ENCODE measurements at regions not wholly inside any gene's neighbourhood (a gene's known extent, or its start where the extent isn't known, plus 50 kb on each side); places are given as distances from the start of the nearest gene placed in this dataset.
"Not testable (repeated sequence)": the region's sequence is repeated elsewhere in the genome, so short reads cannot be mapped to it uniquely, and the experiment has no call there.

DNA sequence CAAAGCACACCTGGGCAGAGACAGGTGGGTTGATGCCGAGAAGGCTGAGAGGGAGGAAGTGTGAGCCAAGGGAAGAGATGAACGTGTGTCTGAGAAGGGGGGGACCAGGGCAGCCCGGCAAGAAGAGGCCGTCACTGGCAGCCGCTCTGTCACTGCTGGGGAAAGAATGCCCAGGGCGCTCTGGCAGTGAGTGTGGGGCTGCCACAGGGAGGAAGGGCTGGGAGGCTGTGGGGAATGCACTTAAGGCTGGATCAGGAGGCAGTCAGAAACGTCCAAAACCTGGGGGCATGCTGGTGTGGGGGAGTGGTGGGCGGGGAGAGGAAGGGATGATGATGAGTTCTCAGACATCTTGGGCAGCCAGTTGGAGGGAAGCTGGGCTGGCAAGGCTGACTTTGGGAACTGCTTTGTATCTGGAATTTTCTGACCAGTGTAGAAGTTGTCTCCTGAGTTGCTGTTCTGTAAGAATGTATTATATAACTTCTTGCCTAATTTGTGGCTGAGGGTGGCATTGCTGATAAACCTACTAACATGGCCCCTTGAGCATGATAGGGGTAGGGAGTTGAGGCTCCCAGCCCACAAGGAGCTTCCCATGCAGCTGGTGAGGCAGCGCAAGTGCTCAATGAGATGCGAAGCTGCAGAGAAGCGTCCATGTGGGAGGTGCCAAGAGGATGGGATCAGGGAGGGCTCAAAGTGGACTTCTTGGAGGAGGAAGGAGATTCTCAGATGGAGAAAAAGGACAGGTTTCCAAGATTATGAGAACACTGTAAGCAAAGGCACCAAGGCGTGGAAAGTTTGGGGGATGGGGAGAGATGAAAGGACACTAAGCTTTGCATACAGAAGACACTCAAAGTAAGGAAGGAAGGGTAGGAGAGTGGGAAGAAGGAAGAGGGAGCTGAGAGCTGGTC, 185.1 kb upstream of the HAAO start:
- ChIA-PET POLR2A (no interaction called here), CTCF (interaction anchor here (0.8 to 3.5 kb wide), 4 partner anchors 11 to 251 kb away, joined by 3 to 26 read pairs (median 3); no protein-coding TSS in a partner anchor)
- DNase-seq (ENCODE audit: extremely low spot score) = no peak
- TF ChIP-seq CTCF (IDR thresholded peaks at IDR 0.05; ENCODE audit: control extremely low read depth, extremely low read depth, low read depth, missing control alignments) = no peak

- no peak for TF ChIP-seq CTCF (IDR thresholded peaks at IDR 0.05; ENCODE audit: control extremely low read depth, extremely low read depth, low read depth, missing control alignments)
- POLR2A ChIA-PET = no interaction called here
- DNase-seq (ENCODE audit: extremely low spot score) = no peak
- CTCF ChIA-PET = interaction anchor here (1.4 to 3.6 kb wide), 4 partner anchors 12 to 253 kb away, joined by 3 to 26 read pairs (median 14); no protein-coding TSS in a partner anchor
These were observed 184.0 kb upstream of the HAAO start for GRCh38 chr2:42976351-42976750.

GRCh38 chr2:42974721-42975717, 182.6 kb upstream of the HAAO start:
- POLR2A ChIA-PET = no interaction called here
- peak; percentile 85 for TF ChIP-seq CTCF (IDR thresholded peaks at IDR 0.05; ENCODE audit: control extremely low read depth, extremely low read depth, low read depth, missing control alignments)
- DNase-seq (ENCODE audit: extremely low spot score) = peak; percentile 63

DNA sequence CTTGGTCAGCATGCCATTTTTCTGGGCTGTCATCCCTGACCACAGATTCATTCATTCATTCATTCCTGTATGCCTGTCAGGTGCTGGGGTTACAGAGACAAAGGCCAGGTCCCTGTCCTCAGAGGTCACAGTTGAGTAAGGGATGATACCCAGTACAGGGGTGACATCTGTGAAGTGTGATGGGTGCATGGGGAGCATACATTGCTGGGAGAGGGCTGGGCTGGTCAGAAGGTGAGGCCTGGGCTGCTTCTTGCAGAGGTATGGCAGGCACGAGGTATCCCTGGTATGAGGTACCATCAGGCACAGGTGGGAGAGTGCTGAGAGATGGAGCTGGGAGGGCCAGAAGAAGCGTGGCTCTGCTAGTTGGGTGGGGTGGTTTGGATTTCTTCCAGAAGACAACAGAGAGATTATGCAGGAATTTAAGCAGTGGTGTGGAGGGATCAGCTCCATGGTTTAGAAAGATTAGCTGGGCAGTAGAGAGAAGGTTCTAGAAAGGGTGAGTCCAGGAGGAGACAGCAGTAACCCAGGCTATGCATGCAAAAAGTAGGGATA, 181.9 kb upstream of the HAAO start:
- no peak for DNase-seq (ENCODE audit: extremely low spot score)
- no peak for TF ChIP-seq CTCF (IDR thresholded peaks at IDR 0.05; ENCODE audit: control extremely low read depth, extremely low read depth, low read depth, missing control alignments)
- ChIA-PET CTCF (interaction anchor here (0.9 to 3.6 kb wide), 23 partner anchors 10 to 567 kb away, joined by 3 to 26 read pairs (median 4); no protein-coding TSS in a partner anchor), POLR2A (no interaction called here)

More at GRCh38 chr2:42974721-42975717, 182.6 kb upstream of the HAAO start:
- CTCF ChIA-PET = interaction anchor here (0.8 to 3.6 kb wide), 23 partner anchors 11 to 566 kb away, joined by 3 to 26 read pairs (median 3); partner anchors contain the start of gene ZFP36L2

DNA sequence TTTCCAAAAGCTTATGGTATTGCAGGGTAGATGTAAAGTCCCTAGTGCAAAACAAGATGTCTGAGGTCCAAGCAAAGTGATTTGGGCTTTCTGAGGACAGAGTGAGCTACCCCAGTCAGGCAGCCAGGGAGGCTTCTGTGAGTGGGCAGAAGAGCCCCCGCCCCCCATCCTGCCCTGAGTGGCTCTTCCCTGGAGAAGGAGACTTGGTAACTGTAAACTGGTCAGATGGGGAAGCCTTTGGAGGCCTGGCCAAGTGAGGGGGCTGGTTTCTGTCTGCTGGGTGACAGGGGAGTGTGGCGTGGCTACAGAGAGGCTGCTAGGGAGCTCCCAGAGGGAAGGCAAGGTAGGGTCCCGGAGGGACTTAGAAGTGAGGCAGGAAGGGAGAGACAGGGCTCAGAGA, 181.3 kb upstream of the HAAO start:
- DNase-seq (ENCODE audit: extremely low spot score) = no peak
- no peak for TF ChIP-seq CTCF (IDR thresholded peaks at IDR 0.05; ENCODE audit: control extremely low read depth, extremely low read depth, low read depth, missing control alignments)
- ChIA-PET POLR2A (no interaction called here), CTCF (interaction anchor here (1.0 to 3.6 kb wide), 11 partner anchors 12 to 568 kb away, joined by 3 to 21 read pairs (median 5); no protein-coding TSS in a partner anchor)

DNA sequence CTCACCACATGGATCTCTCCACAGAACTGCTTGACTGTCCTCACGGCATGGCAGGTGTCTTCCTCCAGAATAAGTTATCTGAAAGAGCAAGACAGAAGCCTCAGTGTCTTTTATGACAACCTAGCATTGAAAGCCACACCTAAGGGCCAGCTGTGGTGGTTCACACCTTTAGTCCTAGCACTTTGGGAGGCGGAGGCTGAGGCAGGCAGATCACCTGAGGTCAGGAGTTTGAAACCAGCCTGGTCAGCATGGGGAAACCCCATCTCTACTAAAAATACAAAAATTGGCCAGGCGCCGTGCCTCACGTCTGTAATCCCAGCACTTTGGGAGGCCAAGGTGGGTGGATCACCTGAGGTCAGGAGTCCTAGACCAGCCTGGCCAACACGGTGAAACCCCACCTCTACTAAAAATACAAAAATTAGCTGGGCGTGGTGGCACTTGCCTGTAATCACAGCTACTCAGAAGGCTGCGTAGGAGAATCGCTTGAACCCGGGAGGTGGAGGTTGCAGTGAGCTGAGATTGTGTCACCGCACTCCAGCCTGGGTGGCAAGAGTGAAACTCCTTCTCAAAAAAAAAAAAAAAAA, 180.6 kb upstream of the HAAO start:
- DNase-seq (ENCODE audit: extremely low spot score); POLR2A ChIA-PET: not testable (repeated sequence)
- CTCF ChIA-PET = interaction anchor here (1.0 to 3.6 kb wide), 5 partner anchors 11 to 568 kb away, joined by 3 to 21 read pairs (median 4); no protein-coding TSS in a partner anchor

All from GM10248 (cell line).